ENCODE measurements at regions not wholly inside any gene's neighbourhood (a gene's known extent, or its start where the extent isn't known, plus 50 kb on each side); places are given as distances from the start of the nearest gene placed in this dataset.

DNA sequence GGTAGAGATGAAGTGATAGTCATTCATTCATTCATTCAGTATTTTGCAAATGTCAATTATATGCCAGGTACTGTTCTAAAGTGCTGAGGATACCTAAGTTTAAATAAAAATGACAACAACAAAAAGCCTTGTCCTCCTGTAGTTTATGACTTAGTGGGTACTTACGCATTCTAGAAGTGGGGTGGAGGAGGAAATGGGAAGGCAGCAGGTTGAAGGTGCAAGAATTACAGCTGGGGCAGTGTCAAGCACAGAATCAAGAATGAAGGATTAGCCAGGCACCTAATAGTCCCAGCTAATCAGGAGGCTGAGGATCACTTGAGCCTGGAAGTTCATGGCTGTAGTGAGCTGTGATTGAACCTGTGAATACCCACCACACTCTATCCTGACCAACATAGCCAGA lies 90.7 kb upstream of the STARD13 start:
- no peak for FAIRE-seq
- no peaks in the 10 kb centered on the region for H3K27me3 ChIP-seq (replicated peaks in 1 of 2; ENCODE audit: control insufficient read depth in 2 of 2, insufficient read depth in 2 of 2, low read length in 1 of 2)
- H3K9ac ChIP-seq (ENCODE audit: control insufficient read depth, insufficient read depth, low read length): no peak overlapping the region
- ChIA-PET POLR2A (no interaction called here), SMC1A (ENCODE audit: uncharacterized antibody, unreplicated experiment) (interaction anchor here (0.6 kb wide), 1 partner anchor 110 kb away, joined by 3 read pairs; no protein-coding TSS in a partner anchor), RAD21 (ENCODE audit: unreplicated experiment) (no interaction called here), CTCF (no interaction called here)
- no peaks in the 10 kb centered on the region; the same call in 2 of the 3 replicates for H3K9me3 ChIP-seq (replicated peaks; ENCODE audit: control insufficient read depth, insufficient read depth, low read length)
- intact Hi-C loops (cut with micrococcal nuclease; ENCODE audit: unreplicated experiment) (no loop called here), in situ Hi-C loops (cut with MboI) (no loop called here)
- no TSS peak for BruUV-seq (replicated peaks)
- ATAC-seq: no peak
- H2AFZ ChIP-seq (ENCODE audit: control insufficient read depth, low read depth, low read length): no peak overlapping the region
- no peak for DNase-seq (ENCODE audit: low read depth, low spot score)
- H3K36me3 ChIP-seq (ENCODE audit: control insufficient read depth in 2 of 2, insufficient read depth in 2 of 2, low read length in 1 of 2): no peaks in the 10 kb centered on the region
- peaks cover 5% of the 10 kb centered on the region for H3K4me1 ChIP-seq (ENCODE audit: control insufficient read depth, insufficient read depth, low read length)
- H3K79me2 ChIP-seq (ENCODE audit: control insufficient read depth, insufficient read depth, low read length): no peaks in the 10 kb centered on the region
- no peaks in the 10 kb centered on the region for H4K20me1 ChIP-seq (ENCODE audit: control insufficient read depth, insufficient read depth)
- H3K4me3 ChIP-seq: no peak overlapping the region
- H3K4me2 ChIP-seq (ENCODE audit: control insufficient read depth, insufficient read depth): no peak overlapping the region
- 100% methylated on average over 1 of the region's 1 CpG for WGBS (ENCODE audit: insufficient coverage, insufficient replicate concordance, low lambda C conversion rate, missing lambda C conversion rate)
- H3K27ac ChIP-seq (ENCODE audit: control insufficient read depth, insufficient read depth): no peak overlapping the region
- TF ChIP-seq PML (IDR thresholded peaks at IDR 0.05; ENCODE audit: low read length) (no peak), ZSCAN29 (IDR thresholded peaks at IDR 0.05) (no peak), CHD1 (IDR thresholded peaks at IDR 0.05; ENCODE audit: low read depth, low read length) (no peak), BMI1 (IDR thresholded peaks at IDR 0.05; ENCODE audit: borderline replicate concordance) (no peak), YBX1 (IDR thresholded peaks at IDR 0.05) (no peak), PAX8 (IDR thresholded peaks at IDR 0.05) (no peak), YY1 (IDR thresholded peaks at IDR 0.05; ENCODE audit: low read depth, low read length) (no peak)
- TF ChIP-seq, protein P1, sequence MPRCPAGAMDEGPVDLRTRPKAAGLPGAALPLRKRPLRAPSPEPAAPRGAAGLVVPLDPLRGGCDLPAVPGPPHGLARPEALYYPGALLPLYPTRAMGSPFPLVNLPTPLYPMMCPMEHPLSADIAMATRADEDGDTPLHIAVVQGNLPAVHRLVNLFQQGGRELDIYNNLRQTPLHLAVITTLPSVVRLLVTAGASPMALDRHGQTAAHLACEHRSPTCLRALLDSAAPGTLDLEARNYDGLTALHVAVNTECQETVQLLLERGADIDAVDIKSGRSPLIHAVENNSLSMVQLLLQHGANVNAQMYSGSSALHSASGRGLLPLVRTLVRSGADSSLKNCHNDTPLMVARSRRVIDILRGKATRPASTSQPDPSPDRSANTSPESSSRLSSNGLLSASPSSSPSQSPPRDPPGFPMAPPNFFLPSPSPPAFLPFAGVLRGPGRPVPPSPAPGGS (IDR thresholded peaks at IDR 0.05; ENCODE audit: borderline replicate concordance, insufficient read depth, low read depth, low read length, poor library complexity, severe bottlenecking): no peak
- TF ChIP-seq, protein P2, sequence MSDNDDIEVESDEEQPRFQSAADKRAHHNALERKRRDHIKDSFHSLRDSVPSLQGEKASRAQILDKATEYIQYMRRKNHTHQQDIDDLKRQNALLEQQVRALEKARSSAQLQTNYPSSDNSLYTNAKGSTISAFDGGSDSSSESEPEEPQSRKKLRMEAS (IDR thresholded peaks at IDR 0.05; ENCODE audit: low read depth, low read length): no peak
- TF ChIP-seq, protein P3, sequence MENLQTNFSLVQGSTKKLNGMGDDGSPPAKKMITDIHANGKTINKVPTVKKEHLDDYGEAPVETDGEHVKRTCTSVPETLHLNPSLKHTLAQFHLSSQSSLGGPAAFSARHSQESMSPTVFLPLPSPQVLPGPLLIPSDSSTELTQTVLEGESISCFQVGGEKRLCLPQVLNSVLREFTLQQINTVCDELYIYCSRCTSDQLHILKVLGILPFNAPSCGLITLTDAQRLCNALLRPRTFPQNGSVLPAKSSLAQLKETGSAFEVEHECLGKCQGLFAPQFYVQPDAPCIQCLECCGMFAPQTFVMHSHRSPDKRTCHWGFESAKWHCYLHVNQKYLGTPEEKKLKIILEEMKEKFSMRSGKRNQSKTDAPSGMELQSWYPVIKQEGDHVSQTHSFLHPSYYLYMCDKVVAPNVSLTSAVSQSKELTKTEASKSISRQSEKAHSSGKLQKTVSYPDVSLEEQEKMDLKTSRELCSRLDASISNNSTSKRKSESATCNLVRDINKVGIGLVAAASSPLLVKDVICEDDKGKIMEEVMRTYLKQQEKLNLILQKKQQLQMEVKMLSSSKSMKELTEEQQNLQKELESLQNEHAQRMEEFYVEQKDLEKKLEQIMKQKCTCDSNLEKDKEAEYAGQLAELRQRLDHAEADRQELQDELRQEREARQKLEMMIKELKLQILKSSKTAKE (IDR thresholded peaks at IDR 0.05; ENCODE audit: low read depth, poor library complexity, severe bottlenecking): no peak
- TF ChIP-seq, protein P4, sequence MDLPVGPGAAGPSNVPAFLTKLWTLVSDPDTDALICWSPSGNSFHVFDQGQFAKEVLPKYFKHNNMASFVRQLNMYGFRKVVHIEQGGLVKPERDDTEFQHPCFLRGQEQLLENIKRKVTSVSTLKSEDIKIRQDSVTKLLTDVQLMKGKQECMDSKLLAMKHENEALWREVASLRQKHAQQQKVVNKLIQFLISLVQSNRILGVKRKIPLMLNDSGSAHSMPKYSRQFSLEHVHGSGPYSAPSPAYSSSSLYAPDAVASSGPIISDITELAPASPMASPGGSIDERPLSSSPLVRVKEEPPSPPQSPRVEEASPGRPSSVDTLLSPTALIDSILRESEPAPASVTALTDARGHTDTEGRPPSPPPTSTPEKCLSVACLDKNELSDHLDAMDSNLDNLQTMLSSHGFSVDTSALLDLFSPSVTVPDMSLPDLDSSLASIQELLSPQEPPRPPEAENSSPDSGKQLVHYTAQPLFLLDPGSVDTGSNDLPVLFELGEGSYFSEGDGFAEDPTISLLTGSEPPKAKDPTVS (IDR thresholded peaks at IDR 0.05; ENCODE audit: low read depth, low read length): no peak
- TF ChIP-seq, protein P5, sequence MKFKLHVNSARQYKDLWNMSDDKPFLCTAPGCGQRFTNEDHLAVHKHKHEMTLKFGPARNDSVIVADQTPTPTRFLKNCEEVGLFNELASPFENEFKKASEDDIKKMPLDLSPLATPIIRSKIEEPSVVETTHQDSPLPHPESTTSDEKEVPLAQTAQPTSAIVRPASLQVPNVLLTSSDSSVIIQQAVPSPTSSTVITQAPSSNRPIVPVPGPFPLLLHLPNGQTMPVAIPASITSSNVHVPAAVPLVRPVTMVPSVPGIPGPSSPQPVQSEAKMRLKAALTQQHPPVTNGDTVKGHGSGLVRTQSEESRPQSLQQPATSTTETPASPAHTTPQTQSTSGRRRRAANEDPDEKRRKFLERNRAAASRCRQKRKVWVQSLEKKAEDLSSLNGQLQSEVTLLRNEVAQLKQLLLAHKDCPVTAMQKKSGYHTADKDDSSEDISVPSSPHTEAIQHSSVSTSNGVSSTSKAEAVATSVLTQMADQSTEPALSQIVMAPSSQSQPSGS (IDR thresholded peaks at IDR 0.05; ENCODE audit: low read length): no peak
- TF ChIP-seq, protein P6, sequence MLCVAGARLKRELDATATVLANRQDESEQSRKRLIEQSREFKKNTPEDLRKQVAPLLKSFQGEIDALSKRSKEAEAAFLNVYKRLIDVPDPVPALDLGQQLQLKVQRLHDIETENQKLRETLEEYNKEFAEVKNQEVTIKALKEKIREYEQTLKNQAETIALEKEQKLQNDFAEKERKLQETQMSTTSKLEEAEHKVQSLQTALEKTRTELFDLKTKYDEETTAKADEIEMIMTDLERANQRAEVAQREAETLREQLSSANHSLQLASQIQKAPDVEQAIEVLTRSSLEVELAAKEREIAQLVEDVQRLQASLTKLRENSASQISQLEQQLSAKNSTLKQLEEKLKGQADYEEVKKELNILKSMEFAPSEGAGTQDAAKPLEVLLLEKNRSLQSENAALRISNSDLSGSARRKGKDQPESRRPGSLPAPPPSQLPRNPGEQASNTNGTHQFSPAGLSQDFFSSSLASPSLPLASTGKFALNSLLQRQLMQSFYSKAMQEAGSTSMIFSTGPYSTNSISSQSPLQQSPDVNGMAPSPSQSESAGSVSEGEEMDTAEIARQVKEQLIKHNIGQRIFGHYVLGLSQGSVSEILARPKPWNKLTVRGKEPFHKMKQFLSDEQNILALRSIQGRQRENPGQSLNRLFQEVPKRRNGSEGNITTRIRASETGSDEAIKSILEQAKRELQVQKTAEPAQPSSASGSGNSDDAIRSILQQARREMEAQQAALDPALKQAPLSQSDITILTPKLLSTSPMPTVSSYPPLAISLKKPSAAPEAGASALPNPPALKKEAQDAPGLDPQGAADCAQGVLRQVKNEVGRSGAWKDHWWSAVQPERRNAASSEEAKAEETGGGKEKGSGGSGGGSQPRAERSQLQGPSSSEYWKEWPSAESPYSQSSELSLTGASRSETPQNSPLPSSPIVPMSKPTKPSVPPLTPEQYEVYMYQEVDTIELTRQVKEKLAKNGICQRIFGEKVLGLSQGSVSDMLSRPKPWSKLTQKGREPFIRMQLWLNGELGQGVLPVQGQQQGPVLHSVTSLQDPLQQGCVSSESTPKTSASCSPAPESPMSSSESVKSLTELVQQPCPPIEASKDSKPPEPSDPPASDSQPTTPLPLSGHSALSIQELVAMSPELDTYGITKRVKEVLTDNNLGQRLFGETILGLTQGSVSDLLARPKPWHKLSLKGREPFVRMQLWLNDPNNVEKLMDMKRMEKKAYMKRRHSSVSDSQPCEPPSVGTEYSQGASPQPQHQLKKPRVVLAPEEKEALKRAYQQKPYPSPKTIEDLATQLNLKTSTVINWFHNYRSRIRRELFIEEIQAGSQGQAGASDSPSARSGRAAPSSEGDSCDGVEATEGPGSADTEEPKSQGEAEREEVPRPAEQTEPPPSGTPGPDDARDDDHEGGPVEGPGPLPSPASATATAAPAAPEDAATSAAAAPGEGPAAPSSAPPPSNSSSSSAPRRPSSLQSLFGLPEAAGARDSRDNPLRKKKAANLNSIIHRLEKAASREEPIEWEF (IDR thresholded peaks at IDR 0.05; ENCODE audit: insufficient replicate concordance, low read depth, low read length): no peak

Measured in GM12878 (cell line).